GM23338 (cell line): ENCODE measurements at regions not wholly inside any gene's neighbourhood (a gene's known extent, or its start where the extent isn't known, plus 50 kb on each side); places are given as distances from the start of the nearest gene placed in this dataset.

Source experiments
- ATAC-seq: fragments of 200-7000 bp; cut with Tn5 transposase; 3 replicates; pipeline ENCODE4 v1.9.1; 2020
- DNase-seq: peaks from one replicate; pipeline ENCODE4 v3.0.0-alpha.2; 2015; ENCODE audit warnings: low spot score
- H2AFZ ChIP-seq: fragments of 200-600 bp; sonication (generic); 2 replicates; pipeline ENCODE4 v1.8.0; 2016; ENCODE audit warnings: antibody characterized with exemption, mild to moderate bottlenecking, moderate library complexity
- H3F3A ChIP-seq: fragments of 200-600 bp; sonication (generic); replicated peaks from 2 replicates; pipeline ENCODE4 v1.8.0; 2017; ENCODE audit warnings: antibody characterized with exemption, mixed run types, low read depth
- H3K27ac ChIP-seq: fragments of 200-600 bp; sonication (generic); 2 replicates; pipeline ENCODE4 v1.6.1; 2016; ENCODE audit warnings: low read depth
- H3K27me3 ChIP-seq: fragments of 200-600 bp; sonication (generic); 2 replicates; pipeline ENCODE4 v1.8.0; 2016; ENCODE audit warnings: mild to moderate bottlenecking, mixed run types, moderate library complexity; ENCODE audit not compliant: insufficient read depth
- H3K36me3 ChIP-seq: fragments of 200-600 bp; sonication (generic); 2 replicates; pipeline ENCODE4 v1.8.0; 2016; ENCODE audit warnings: mild to moderate bottlenecking; ENCODE audit not compliant: insufficient read depth
- H3K4me1 ChIP-seq: fragments of 200-600 bp; sonication (generic); 2 replicates; pipeline ENCODE4 v1.8.0; 2016; ENCODE audit warnings: mild to moderate bottlenecking, moderate library complexity; ENCODE audit not compliant: insufficient read depth
- H3K4me2 ChIP-seq: fragments of 200-600 bp; sonication (generic); 2 replicates; pipeline ENCODE4 v1.7.1; 2017; ENCODE audit warnings: mixed run types
- H3K4me3 ChIP-seq: fragments of 200-600 bp; sonication (generic); 2 replicates; pipeline ENCODE4 v1.6.1; 2016; ENCODE audit warnings: mixed run types
- H3K79me2 ChIP-seq: fragments of 200-600 bp; sonication (generic); replicated peaks from 2 replicates; pipeline ENCODE4 v1.8.0; 2017; ENCODE audit warnings: mild to moderate bottlenecking; ENCODE audit not compliant: insufficient read depth
- H3K9me2 ChIP-seq: fragments of 200-600 bp; sonication (generic); 2 replicates; pipeline ENCODE4 v1.8.0; 2017; ENCODE audit not compliant: insufficient read depth
- H4K20me1 ChIP-seq: fragments of 200-600 bp; sonication (generic); replicated peaks from 2 replicates; pipeline ENCODE4 v1.8.0; 2017; ENCODE audit warnings: mild to moderate bottlenecking; ENCODE audit not compliant: insufficient read depth
- H3K27ac Mint-ChIP-seq: 2 replicates; pipeline ENCODE4 v1.8.0; 2020; ENCODE audit warnings: inconsistent platforms, mild to moderate bottlenecking, moderate library complexity, mixed read lengths
- H3K27me3 Mint-ChIP-seq: 3 replicates; pipeline ENCODE4 v1.8.0; 2022; ENCODE audit warnings: low read depth, mild to moderate bottlenecking, moderate library complexity, mixed read lengths, inconsistent platforms; ENCODE audit not compliant: insufficient read depth, poor library complexity
- H3K36me3 Mint-ChIP-seq: 3 replicates; pipeline ENCODE4 v1.8.0; 2021; ENCODE audit warnings: low read depth, mild to moderate bottlenecking, inconsistent platforms, moderate library complexity, mixed read lengths
- H3K4me1 Mint-ChIP-seq: 3 replicates; pipeline ENCODE4 v1.8.0; 2020; ENCODE audit warnings: mild to moderate bottlenecking, inconsistent platforms, mixed read lengths
- H3K4me3 Mint-ChIP-seq: 3 replicates; pipeline ENCODE4 v1.8.0; 2021; ENCODE audit warnings: moderate library complexity, mild to moderate bottlenecking, inconsistent platforms, mixed read lengths
- H3K9me3 Mint-ChIP-seq: 3 replicates; pipeline ENCODE4 v1.8.0; 2020; ENCODE audit warnings: moderate library complexity, mild to moderate bottlenecking, inconsistent platforms, mixed read lengths
- CREB1 ChIP-seq: fragments of 250-450 bp; sonication (Bioruptor Pico); IDR thresholded peaks from 2 replicates; pipeline ENCODE4 v1.5.0; 2020; ENCODE audit warnings: low read depth, mild to moderate bottlenecking, moderate library complexity
- EZH2 ChIP-seq: fragments of 200-600 bp; sonication (generic); IDR thresholded peaks from one replicate; pipeline ENCODE4 v1.8.0; 2017; ENCODE audit warnings: antibody characterized with exemption, mild to moderate bottlenecking, low read depth; ENCODE audit not compliant: unreplicated experiment
- EZH2phosphoT487 ChIP-seq: fragments of 200-600 bp; sonication (generic); IDR thresholded peaks from one replicate; pipeline ENCODE4 v1.8.1; 2018; ENCODE audit warnings: antibody characterized with exemption; ENCODE audit not compliant: unreplicated experiment
- JUNB ChIP-seq: IDR thresholded peaks from one replicate; pipeline ENCODE4 v1.6.1; 2016; ENCODE audit warnings: antibody characterized with exemption; ENCODE audit not compliant: unreplicated experiment
- NANOG ChIP-seq: IDR thresholded peaks from 2 replicates; pipeline ENCODE4 v1.6.1; 2016; ENCODE audit warnings: antibody characterized with exemption, borderline replicate concordance
- POLR2AphosphoS5 ChIP-seq: IDR thresholded peaks from 2 replicates; pipeline ENCODE4 v1.6.1; 2016; ENCODE audit warnings: antibody characterized with exemption, low read depth
- STAT1 ChIP-seq: IDR thresholded peaks from one replicate; pipeline ENCODE4 v1.6.1; 2016; ENCODE audit warnings: antibody characterized with exemption; ENCODE audit not compliant: unreplicated experiment
- ZNF114 ChIP-seq: fragments of 250-450 bp; sonication (Bioruptor Pico); IDR thresholded peaks from 2 replicates; pipeline ENCODE4 v1.5.0; 2020; ENCODE audit warnings: mild to moderate bottlenecking, moderate library complexity
- ZNF331 ChIP-seq: fragments of 250-450 bp; sonication (Bioruptor Pico); IDR thresholded peaks from 2 replicates; pipeline ENCODE4 v1.5.0; 2020; ENCODE audit warnings: low read depth, mild to moderate bottlenecking, moderate library complexity
- TF ChIP-seq, protein P1 (sequence below): fragments of 250-450 bp; sonication (Bioruptor Pico); IDR thresholded peaks from 2 replicates; pipeline ENCODE4 v1.5.0; 2020; ENCODE audit warnings: mild to moderate bottlenecking, moderate library complexity
- TF ChIP-seq, protein P2 (sequence below), 2 experiments: fragments of 200-600 bp in 1 of 2; sonication (generic) in 1 of 2; conservative IDR thresholded peaks; 2 replicates each; pipeline versions ENCODE4 v1.5.1 to v1.6.1; 2016 to 2017; ENCODE audit warnings: antibody characterized with exemption in 2 of 2, low read depth in 2 of 2, mild to moderate bottlenecking in 2 of 2, moderate library complexity in 1 of 2
- TF ChIP-seq, protein P3 (sequence below): IDR thresholded peaks from 2 replicates; pipeline ENCODE4 v1.6.1; 2016; ENCODE audit warnings: antibody characterized with exemption
- TF ChIP-seq, protein P4 (sequence below): IDR thresholded peaks from one replicate; pipeline ENCODE4 v1.6.1; 2018; ENCODE audit warnings: antibody characterized with exemption; ENCODE audit not compliant: unreplicated experiment

DNA sequence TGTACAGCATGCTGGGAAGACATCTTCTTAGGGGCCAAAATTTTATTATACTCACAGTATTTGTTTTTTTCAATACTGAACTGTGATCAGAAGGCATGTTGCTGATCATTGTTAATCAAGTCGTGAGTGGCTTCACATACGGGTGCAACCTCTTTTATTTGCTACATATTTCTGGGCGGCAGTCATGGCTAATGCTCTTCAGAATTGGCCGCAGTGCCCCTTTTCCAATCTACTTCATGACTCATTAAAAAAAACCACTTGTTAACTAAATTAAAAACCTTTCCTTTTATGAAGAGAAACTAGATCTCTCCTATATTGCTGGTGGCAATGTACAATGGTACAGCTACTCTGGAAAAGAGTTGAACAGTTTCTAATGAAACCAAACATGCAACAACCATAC lies 101.5 kb upstream of the C1GALT1C1 start:
- TF ChIP-seq EZH2phosphoT487 (no peak), NANOG (no peak), POLR2AphosphoS5 (no peak), STAT1 (no peak), EZH2 (no peak), ZNF331 (CRISPR knock-in tag) (no peak), CREB1 (no peak), ZNF114 (CRISPR knock-in tag) (no peak), JUNB (no peak)
- TF ChIP-seq, protein P1, sequence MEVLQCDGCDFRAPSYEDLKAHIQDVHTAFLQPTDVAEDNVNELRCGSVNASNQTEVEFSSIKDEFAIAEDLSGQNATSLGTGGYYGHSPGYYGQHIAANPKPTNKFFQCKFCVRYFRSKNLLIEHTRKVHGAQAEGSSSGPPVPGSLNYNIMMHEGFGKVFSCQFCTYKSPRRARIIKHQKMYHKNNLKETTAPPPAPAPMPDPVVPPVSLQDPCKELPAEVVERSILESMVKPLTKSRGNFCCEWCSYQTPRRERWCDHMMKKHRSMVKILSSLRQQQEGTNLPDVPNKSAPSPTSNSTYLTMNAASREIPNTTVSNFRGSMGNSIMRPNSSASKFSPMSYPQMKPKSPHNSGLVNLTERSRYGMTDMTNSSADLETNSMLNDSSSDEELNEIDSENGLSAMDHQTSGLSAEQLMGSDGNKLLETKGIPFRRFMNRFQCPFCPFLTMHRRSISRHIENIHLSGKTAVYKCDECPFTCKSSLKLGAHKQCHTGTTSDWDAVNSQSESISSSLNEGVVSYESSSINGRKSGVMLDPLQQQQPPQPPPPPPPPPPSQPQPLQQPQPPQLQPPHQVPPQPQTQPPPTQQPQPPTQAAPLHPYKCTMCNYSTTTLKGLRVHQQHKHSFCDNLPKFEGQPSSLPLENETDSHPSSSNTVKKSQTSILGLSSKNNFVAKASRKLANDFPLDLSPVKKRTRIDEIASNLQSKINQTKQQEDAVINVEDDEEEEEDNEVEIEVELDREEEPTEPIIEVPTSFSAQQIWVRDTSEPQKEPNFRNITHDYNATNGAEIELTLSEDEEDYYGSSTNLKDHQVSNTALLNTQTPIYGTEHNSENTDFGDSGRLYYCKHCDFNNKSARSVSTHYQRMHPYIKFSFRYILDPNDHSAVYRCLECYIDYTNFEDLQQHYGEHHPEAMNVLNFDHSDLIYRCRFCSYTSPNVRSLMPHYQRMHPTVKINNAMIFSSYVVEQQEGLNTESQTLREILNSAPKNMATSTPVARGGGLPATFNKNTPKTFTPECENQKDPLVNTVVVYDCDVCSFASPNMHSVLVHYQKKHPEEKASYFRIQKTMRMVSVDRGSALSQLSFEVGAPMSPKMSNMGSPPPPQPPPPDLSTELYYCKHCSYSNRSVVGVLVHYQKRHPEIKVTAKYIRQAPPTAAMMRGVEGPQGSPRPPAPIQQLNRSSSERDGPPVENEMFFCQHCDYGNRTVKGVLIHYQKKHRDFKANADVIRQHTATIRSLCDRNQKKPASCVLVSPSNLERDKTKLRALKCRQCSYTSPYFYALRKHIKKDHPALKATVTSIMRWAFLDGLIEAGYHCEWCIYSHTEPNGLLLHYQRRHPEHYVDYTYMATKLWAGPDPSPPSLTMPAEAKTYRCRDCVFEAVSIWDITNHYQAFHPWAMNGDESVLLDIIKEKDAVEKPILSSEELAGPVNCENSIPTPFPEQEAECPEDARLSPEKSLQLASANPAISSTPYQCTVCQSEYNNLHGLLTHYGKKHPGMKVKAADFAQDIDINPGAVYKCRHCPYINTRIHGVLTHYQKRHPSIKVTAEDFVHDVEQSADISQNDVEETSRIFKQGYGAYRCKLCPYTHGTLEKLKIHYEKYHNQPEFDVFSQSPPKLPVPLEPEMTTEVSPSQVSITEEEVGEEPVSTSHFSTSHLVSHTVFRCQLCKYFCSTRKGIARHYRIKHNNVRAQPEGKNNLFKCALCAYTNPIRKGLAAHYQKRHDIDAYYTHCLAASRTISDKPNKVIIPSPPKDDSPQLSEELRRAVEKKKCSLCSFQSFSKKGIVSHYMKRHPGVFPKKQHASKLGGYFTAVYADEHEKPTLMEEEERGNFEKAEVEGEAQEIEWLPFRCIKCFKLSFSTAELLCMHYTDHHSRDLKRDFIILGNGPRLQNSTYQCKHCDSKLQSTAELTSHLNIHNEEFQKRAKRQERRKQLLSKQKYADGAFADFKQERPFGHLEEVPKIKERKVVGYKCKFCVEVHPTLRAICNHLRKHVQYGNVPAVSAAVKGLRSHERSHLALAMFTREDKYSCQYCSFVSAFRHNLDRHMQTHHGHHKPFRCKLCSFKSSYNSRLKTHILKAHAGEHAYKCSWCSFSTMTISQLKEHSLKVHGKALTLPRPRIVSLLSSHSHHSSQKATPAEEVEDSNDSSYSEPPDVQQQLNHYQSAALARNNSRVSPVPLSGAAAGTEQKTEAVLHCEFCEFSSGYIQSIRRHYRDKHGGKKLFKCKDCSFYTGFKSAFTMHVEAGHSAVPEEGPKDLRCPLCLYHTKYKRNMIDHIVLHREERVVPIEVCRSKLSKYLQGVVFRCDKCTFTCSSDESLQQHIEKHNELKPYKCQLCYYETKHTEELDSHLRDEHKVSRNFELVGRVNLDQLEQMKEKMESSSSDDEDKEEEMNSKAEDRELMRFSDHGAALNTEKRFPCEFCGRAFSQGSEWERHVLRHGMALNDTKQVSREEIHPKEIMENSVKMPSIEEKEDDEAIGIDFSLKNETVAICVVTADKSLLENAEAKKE (CRISPR knock-in tag), result no peak
- TF ChIP-seq, protein P2, sequence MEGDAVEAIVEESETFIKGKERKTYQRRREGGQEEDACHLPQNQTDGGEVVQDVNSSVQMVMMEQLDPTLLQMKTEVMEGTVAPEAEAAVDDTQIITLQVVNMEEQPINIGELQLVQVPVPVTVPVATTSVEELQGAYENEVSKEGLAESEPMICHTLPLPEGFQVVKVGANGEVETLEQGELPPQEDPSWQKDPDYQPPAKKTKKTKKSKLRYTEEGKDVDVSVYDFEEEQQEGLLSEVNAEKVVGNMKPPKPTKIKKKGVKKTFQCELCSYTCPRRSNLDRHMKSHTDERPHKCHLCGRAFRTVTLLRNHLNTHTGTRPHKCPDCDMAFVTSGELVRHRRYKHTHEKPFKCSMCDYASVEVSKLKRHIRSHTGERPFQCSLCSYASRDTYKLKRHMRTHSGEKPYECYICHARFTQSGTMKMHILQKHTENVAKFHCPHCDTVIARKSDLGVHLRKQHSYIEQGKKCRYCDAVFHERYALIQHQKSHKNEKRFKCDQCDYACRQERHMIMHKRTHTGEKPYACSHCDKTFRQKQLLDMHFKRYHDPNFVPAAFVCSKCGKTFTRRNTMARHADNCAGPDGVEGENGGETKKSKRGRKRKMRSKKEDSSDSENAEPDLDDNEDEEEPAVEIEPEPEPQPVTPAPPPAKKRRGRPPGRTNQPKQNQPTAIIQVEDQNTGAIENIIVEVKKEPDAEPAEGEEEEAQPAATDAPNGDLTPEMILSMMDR (conservative IDR thresholded peaks at IDR 0.05; ENCODE audit: low read depth in 2 of 2), result no peak
- TF ChIP-seq, protein P3, sequence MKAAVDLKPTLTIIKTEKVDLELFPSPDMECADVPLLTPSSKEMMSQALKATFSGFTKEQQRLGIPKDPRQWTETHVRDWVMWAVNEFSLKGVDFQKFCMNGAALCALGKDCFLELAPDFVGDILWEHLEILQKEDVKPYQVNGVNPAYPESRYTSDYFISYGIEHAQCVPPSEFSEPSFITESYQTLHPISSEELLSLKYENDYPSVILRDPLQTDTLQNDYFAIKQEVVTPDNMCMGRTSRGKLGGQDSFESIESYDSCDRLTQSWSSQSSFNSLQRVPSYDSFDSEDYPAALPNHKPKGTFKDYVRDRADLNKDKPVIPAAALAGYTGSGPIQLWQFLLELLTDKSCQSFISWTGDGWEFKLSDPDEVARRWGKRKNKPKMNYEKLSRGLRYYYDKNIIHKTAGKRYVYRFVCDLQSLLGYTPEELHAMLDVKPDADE, result no peak
- TF ChIP-seq, protein P4, sequence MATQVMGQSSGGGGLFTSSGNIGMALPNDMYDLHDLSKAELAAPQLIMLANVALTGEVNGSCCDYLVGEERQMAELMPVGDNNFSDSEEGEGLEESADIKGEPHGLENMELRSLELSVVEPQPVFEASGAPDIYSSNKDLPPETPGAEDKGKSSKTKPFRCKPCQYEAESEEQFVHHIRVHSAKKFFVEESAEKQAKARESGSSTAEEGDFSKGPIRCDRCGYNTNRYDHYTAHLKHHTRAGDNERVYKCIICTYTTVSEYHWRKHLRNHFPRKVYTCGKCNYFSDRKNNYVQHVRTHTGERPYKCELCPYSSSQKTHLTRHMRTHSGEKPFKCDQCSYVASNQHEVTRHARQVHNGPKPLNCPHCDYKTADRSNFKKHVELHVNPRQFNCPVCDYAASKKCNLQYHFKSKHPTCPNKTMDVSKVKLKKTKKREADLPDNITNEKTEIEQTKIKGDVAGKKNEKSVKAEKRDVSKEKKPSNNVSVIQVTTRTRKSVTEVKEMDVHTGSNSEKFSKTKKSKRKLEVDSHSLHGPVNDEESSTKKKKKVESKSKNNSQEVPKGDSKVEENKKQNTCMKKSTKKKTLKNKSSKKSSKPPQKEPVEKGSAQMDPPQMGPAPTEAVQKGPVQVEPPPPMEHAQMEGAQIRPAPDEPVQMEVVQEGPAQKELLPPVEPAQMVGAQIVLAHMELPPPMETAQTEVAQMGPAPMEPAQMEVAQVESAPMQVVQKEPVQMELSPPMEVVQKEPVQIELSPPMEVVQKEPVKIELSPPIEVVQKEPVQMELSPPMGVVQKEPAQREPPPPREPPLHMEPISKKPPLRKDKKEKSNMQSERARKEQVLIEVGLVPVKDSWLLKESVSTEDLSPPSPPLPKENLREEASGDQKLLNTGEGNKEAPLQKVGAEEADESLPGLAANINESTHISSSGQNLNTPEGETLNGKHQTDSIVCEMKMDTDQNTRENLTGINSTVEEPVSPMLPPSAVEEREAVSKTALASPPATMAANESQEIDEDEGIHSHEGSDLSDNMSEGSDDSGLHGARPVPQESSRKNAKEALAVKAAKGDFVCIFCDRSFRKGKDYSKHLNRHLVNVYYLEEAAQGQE, result no peak
- no peaks in the 10 kb centered on the region for H3K27me3 Mint-ChIP-seq
- Histone ChIP-seq H3K9me2 (no peaks in the 10 kb centered on the region), H3K79me2 (no peaks in the 10 kb centered on the region), H2AFZ (no peak overlapping the region), H3K4me2 (no peak overlapping the region), H3K4me1 (no peaks in the 10 kb centered on the region), H3K4me3 (no peak overlapping the region), H3F3A (no peaks in the 10 kb centered on the region), H3K36me3 (no peaks in the 10 kb centered on the region), H4K20me1 (no peaks in the 10 kb centered on the region), H3K27ac (no peak overlapping the region), H3K27me3 (no peaks in the 10 kb centered on the region)
- H3K4me3 Mint-ChIP-seq, result no peak overlapping the region
- DNase-seq (no peak), ATAC-seq (no peak)
- H3K4me1 Mint-ChIP-seq, result no peaks in the 10 kb centered on the region
- H3K36me3 Mint-ChIP-seq, result no peaks in the 10 kb centered on the region
- H3K9me3 Mint-ChIP-seq, result no peaks in the 10 kb centered on the region
- H3K27ac Mint-ChIP-seq, result no peak overlapping the region
